ENCODE measurements at regions not wholly inside any gene's neighbourhood (a gene's known extent, or its start where the extent isn't known, plus 50 kb on each side); places are given as distances from the start of the nearest gene placed in this dataset.

GRCh38 chr12:107624493-107624892 is 61.1 kb upstream of the PWP1 start:
- no peak for DNase-seq (ENCODE audit: low read depth in 2 of 2)

- no peak for DNase-seq (ENCODE audit: low read depth in 2 of 2)
Measured at GRCh38 chr12:107631715-107632114, 53.9 kb upstream of the PWP1 start.

- DNase-seq (ENCODE audit: low read depth in 2 of 2): no peak
Measured at GRCh38 chr12:107632246-107632645, 53.4 kb upstream of the PWP1 start.

- no peak for DNase-seq (ENCODE audit: low read depth in 2 of 2)
Measured at GRCh38 chr12:107634530-107634929, 51.1 kb upstream of the PWP1 start.

GRCh38 chr12:107635139-107635538 is 50.5 kb upstream of the PWP1 start:
- DNase-seq (ENCODE audit: low read depth in 2 of 2): no peak
